K562 (cell line): ENCODE measurements at regions not wholly inside any gene's neighbourhood (a gene's known extent, or its start where the extent isn't known, plus 50 kb on each side); places are given as distances from the start of the nearest gene placed in this dataset.

ENCODE experiments used
- ATAC-seq: fragments of 200-7000 bp; cut with Tn5 transposase; 3 replicates; pipeline ENCODE4 v1.9.1; 2020; ENCODE audit warnings: moderate library complexity
- BruUV-seq: library from RNA; stranded (reverse); fragments of 400-500 nt; replicated peaks from 2 replicates; lab custom pipeline; 2021; lab: Mats Ljungman, UMichigan
- CTCF ChIA-PET: fragments of 300-600 bp; formaldehyde crosslinking; extraction: SDS; loops from one replicate; lab custom pipeline; 2021; ENCODE audit warnings: low intra/inter-chr PET ratio; lab: Yijun Ruan, JAX
- POLR2A ChIA-PET: fragments of 300-600, 350-650 bp; sonication (Branson Sonifier 250); formaldehyde crosslinking; extraction: SDS; loops from one replicate; lab custom pipeline; 2021; ENCODE audit warnings: antibody characterized with exemption, inconsistent platforms; lab: Yijun Ruan, JAX
- DNase-seq, 4 experiments: peaks; one replicate each; pipeline versions ENCODE4 v3.0.0 to v3.0.0-alpha.2; 2011 to 2018; ENCODE audit warnings: low spot score in 3 of 4, mixed read lengths in 3 of 4; ENCODE audit errors: extremely low read depth in 1 of 4
- FAIRE-seq: peaks from 2 replicates; lab custom pipeline; 2011; peaks lifted over from hg19 to GRCh38; lab: Jason Lieb, UNC
- H2AFZ ChIP-seq: 2 replicates; pipeline ENCODE4 v1.6.0; 2011; ENCODE audit warnings: low read depth, low read length, control low read depth, inconsistent platforms
- H3K27ac ChIP-seq: fragments of 200-600 bp; 3 replicates; pipeline ENCODE4 v1.8.0; 2011; ENCODE audit warnings: low read depth, mild to moderate bottlenecking, control low read depth, inconsistent platforms, low read length, moderate library complexity, mixed read lengths; ENCODE audit errors: extremely low read depth
- H3K27me3 ChIP-seq, 2 experiments: fragments of 300-600 bp in 1 of 2; 2 replicates in 1 of 2; 3 replicates in 1 of 2; pipeline versions ENCODE4 v1.6.0 to v1.8.0; 2011; ENCODE audit warnings: inconsistent platforms in 2 of 2, low read length in 2 of 2, mild to moderate bottlenecking in 1 of 2, mixed read lengths in 1 of 2, moderate library complexity in 1 of 2; ENCODE audit not compliant: control insufficient read depth in 2 of 2, insufficient read depth in 2 of 2
- H3K36me3 ChIP-seq: fragments of 300-600 bp; 3 replicates; pipeline ENCODE4 v1.8.0; 2011; ENCODE audit warnings: mild to moderate bottlenecking, low read length, inconsistent platforms; ENCODE audit not compliant: control insufficient read depth, insufficient read depth
- H3K4me1 ChIP-seq, 2 experiments: fragments of 200-600 bp in 1 of 2; replicated peaks in 1 of 2; 2 replicates in 1 of 2; 3 replicates in 1 of 2; pipeline versions ENCODE4 v1.5.1 to v1.8.0; 2011; ENCODE audit warnings: inconsistent platforms in 2 of 2, low read length in 2 of 2, mild to moderate bottlenecking in 1 of 2, mixed read lengths in 1 of 2, moderate library complexity in 1 of 2; ENCODE audit not compliant: control insufficient read depth in 2 of 2, insufficient read depth in 2 of 2
- H3K4me2 ChIP-seq: 2 replicates; pipeline ENCODE4 v1.6.1; 2011; ENCODE audit warnings: low read length, control low read depth, inconsistent platforms, mixed read lengths; ENCODE audit not compliant: insufficient read depth
- H3K4me3 ChIP-seq: fragments of 200-600 bp; sonication (generic), shearing (Covaris generic); 2 replicates; pipeline ENCODE4 v1.5.1; 2016; ENCODE audit warnings: control low read depth, inconsistent platforms
- H3K79me2 ChIP-seq: fragments of 200-600 bp; 3 replicates; pipeline ENCODE4 v1.8.0; 2011; ENCODE audit warnings: low read length, inconsistent platforms; ENCODE audit not compliant: control insufficient read depth, insufficient read depth
- H3K9ac ChIP-seq, 2 experiments: 2 replicates each; pipeline versions ENCODE4 v1.6.0 to v1.6.1; 2011; ENCODE audit warnings: low read depth in 2 of 2, low read length in 2 of 2, control low read depth in 1 of 2, inconsistent platforms in 1 of 2, mild to moderate bottlenecking in 1 of 2, mixed read lengths in 1 of 2; ENCODE audit not compliant: insufficient read depth in 1 of 2
- H3K9me1 ChIP-seq: one replicate; pipeline ENCODE4 v1.6.0; 2011; ENCODE audit warnings: inconsistent platforms, mild to moderate bottlenecking, low read length, moderate library complexity; ENCODE audit not compliant: control insufficient read depth, insufficient read depth
- H3K9me3 ChIP-seq: replicated peaks from 2 replicates; pipeline ENCODE4 v1.5.1; 2011; ENCODE audit warnings: low read depth, low read length, inconsistent platforms; ENCODE audit not compliant: control insufficient read depth, insufficient read depth
- H4K20me1 ChIP-seq: replicated peaks from 2 replicates; pipeline ENCODE4 v1.6.1; 2011; ENCODE audit warnings: low read length, inconsistent platforms, mixed read lengths; ENCODE audit not compliant: control insufficient read depth, insufficient read depth
- PRPF4 ChIP-seq: fragments of 200-400 bp; formaldehyde crosslinking; IDR thresholded peaks from one replicate; pipeline ENCODE4 v1.6.1; 2017; ENCODE audit warnings: low read length, low read depth, mild to moderate bottlenecking; ENCODE audit not compliant: insufficient read depth, poor library complexity, severe bottlenecking
- RERE ChIP-seq: sonication (generic); formaldehyde crosslinking; IDR thresholded peaks from 2 replicates; pipeline ENCODE4 v1.8.0; 2023; ENCODE audit warnings: missing genetic modification reagents, mild to moderate bottlenecking, borderline replicate concordance
- WGBS: fragments of 100-300 bp; shearing (Covaris generic); methylation state at CpG from one replicate; pipeline ENCODE4 v1.1.6; 2016; ENCODE audit warnings: low coverage, mixed read lengths; ENCODE audit not compliant: insufficient coverage; ENCODE audit errors: missing lambda C conversion rate; 5-methylcytosine and 5-hydroxymethylcytosine counted together
- in situ Hi-C: fragments of 300-500 bp; cut with MboI; formaldehyde crosslinking; loops from 4 replicates; pipeline ENCODE4 v1.15.0; 2018; ENCODE audit warnings: inconsistent platforms, mixed read lengths
- intact Hi-C: fragments of 100-400 bp; cut with micrococcal nuclease; formaldehyde crosslinking; loops from 2 replicates; pipeline ENCODE4 v1.14.2; 2022

- Histone ChIP-seq H3K79me2 (no peaks in the 10 kb centered on the region), H3K4me1 (peaks cover 0 to 34% of the 10 kb centered on the region in 2 experiments; a peak in 3 of 5 replicates), H3K9ac (no peak overlapping the region), H3K4me3 (no peak overlapping the region), H3K9me3 (no peaks in the 10 kb centered on the region), H3K9me1 (no peaks in the 10 kb centered on the region), H2AFZ (no peak overlapping the region), H3K4me2 (no peak overlapping the region), H3K27ac (no peak overlapping the region), H4K20me1 (no peaks in the 10 kb centered on the region), H3K36me3 (no peaks in the 10 kb centered on the region), H3K27me3 (no peaks in the 10 kb centered on the region)
- ChIA-PET POLR2A (interaction anchor here (1.1 kb wide), 1 partner anchor 22 kb away, joined by 4 read pairs; no protein-coding TSS in a partner anchor), CTCF (no interaction called here)
- WGBS, result 28% methylated on average over 7 of the region's 7 CpGs
- DNase-seq (no peak), FAIRE-seq (no peak), ATAC-seq (no peak)
- intact Hi-C loops, result loop anchor here (2.0 kb wide), 1 partner anchor 32 kb away; no protein-coding TSS in a partner anchor
- BruUV-seq, result no TSS peak
- in situ Hi-C loops, result no loop called here
- TF ChIP-seq PRPF4, result no peak
- no peak for TF ChIP-seq RERE (CRISPR knock-in tag)
Measured at GRCh38 chr9:129283291-129283691, 105.2 kb upstream of the IER5L start.
